ENCODE measurements at regions not wholly inside any gene's neighbourhood (a gene's known extent, or its start where the extent isn't known, plus 50 kb on each side); places are given as distances from the start of the nearest gene placed in this dataset.

DNA sequence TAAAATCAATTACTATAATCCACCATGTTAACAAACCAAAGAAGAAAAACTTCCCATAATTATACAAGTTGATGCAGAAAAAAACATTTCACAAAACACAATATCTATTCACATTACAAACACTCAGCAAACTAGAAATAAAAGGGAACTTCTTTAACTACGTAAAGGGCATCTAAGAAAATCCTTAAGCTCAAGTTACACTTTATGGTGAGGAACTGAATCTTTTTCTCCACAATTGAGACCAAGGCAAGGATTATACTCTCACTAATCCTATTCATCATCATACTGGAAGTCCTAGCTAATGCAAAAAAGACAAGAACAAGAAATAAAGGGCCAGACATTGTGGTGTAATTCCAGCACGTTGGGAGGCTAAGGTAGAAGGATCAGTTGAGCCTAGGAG is 159.9 kb downstream of the ZNF365 start:
- TF ChIP-seq, protein P1, sequence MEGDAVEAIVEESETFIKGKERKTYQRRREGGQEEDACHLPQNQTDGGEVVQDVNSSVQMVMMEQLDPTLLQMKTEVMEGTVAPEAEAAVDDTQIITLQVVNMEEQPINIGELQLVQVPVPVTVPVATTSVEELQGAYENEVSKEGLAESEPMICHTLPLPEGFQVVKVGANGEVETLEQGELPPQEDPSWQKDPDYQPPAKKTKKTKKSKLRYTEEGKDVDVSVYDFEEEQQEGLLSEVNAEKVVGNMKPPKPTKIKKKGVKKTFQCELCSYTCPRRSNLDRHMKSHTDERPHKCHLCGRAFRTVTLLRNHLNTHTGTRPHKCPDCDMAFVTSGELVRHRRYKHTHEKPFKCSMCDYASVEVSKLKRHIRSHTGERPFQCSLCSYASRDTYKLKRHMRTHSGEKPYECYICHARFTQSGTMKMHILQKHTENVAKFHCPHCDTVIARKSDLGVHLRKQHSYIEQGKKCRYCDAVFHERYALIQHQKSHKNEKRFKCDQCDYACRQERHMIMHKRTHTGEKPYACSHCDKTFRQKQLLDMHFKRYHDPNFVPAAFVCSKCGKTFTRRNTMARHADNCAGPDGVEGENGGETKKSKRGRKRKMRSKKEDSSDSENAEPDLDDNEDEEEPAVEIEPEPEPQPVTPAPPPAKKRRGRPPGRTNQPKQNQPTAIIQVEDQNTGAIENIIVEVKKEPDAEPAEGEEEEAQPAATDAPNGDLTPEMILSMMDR (IDR thresholded peaks at IDR 0.05; ENCODE audit: low read length), result no peak
- no peak for TF ChIP-seq EZH2 (IDR thresholded peaks at IDR 0.05; ENCODE audit: borderline replicate concordance, low read length)

All from OCI-LY1 (cell line).